ENCODE measurements at regions not wholly inside any gene's neighbourhood (a gene's known extent, or its start where the extent isn't known, plus 50 kb on each side); places are given as distances from the start of the nearest gene placed in this dataset.

- no peak for DNase-seq (ENCODE audit: low read depth in 1 of 2, low spot score in 2 of 2)
- H3K4me1 ChIP-seq (replicated peaks): no peaks in the 10 kb centered on the region
- no peak overlapping the region for H3K4me3 ChIP-seq
- H3K36me3 ChIP-seq: no peaks in the 10 kb centered on the region
- H3K27me3 ChIP-seq (replicated peaks): no peaks in the 10 kb centered on the region
- no peak overlapping the region for H3K27ac ChIP-seq
- no peaks in the 10 kb centered on the region for H3K9me3 ChIP-seq (replicated peaks)
Measured at GRCh38 chr20:8935878-8936277, 133.0 kb upstream of the PLCB4 start.

- Histone ChIP-seq H3K9me3 (replicated peaks) (no peaks in the 10 kb centered on the region), H3K4me1 (replicated peaks) (no peaks in the 10 kb centered on the region), H3K27me3 (replicated peaks) (no peaks in the 10 kb centered on the region), H3K27ac (no peak overlapping the region), H3K4me3 (no peak overlapping the region), H3K36me3 (no peaks in the 10 kb centered on the region)
- DNase-seq (ENCODE audit: low read depth in 1 of 2, low spot score in 2 of 2): no peak
Measured at GRCh38 chr20:8938532-8938931, 130.4 kb upstream of the PLCB4 start.

GRCh38 chr20:8940326-8940725 lies 128.6 kb upstream of the PLCB4 start:
- Histone ChIP-seq H3K27ac (no peak overlapping the region), H3K9me3 (replicated peaks) (no peaks in the 10 kb centered on the region), H3K36me3 (no peaks in the 10 kb centered on the region), H3K4me3 (no peak overlapping the region), H3K4me1 (replicated peaks) (no peaks in the 10 kb centered on the region), H3K27me3 (replicated peaks) (no peaks in the 10 kb centered on the region)
- no peak for DNase-seq (ENCODE audit: low read depth in 1 of 2, low spot score in 2 of 2)

- Histone ChIP-seq H3K27ac (no peak overlapping the region), H3K4me1 (replicated peaks) (no peaks in the 10 kb centered on the region), H3K4me3 (no peak overlapping the region), H3K36me3 (no peaks in the 10 kb centered on the region), H3K9me3 (replicated peaks) (no peaks in the 10 kb centered on the region), H3K27me3 (replicated peaks) (no peaks in the 10 kb centered on the region)
- no peak for DNase-seq (ENCODE audit: low read depth in 1 of 2, low spot score in 2 of 2)
Measured at GRCh38 chr20:8943631-8944030, 125.3 kb upstream of the PLCB4 start.

- Histone ChIP-seq H3K9me3 (replicated peaks) (no peaks in the 10 kb centered on the region), H3K36me3 (no peaks in the 10 kb centered on the region), H3K27me3 (replicated peaks) (no peaks in the 10 kb centered on the region), H3K27ac (no peak overlapping the region), H3K4me1 (replicated peaks) (no peaks in the 10 kb centered on the region), H3K4me3 (no peak overlapping the region)
- no peak for DNase-seq (ENCODE audit: low read depth in 1 of 2, low spot score in 2 of 2)
Measured at GRCh38 chr20:8946036-8946940, 122.6 kb upstream of the PLCB4 start.

GRCh38 chr20:8948442-8949020 lies 120.4 kb upstream of the PLCB4 start:
- no peaks in the 10 kb centered on the region for H3K27me3 ChIP-seq (replicated peaks)
- no peak for DNase-seq (ENCODE audit: low read depth in 1 of 2, low spot score in 2 of 2)
- no peaks in the 10 kb centered on the region for H3K4me1 ChIP-seq (replicated peaks)
- H3K27ac ChIP-seq: no peak overlapping the region
- H3K36me3 ChIP-seq: no peaks in the 10 kb centered on the region
- H3K4me3 ChIP-seq: no peak overlapping the region
- H3K9me3 ChIP-seq (replicated peaks): no peaks in the 10 kb centered on the region

GRCh38 chr20:8951164-8951563 lies 117.7 kb upstream of the PLCB4 start:
- H3K4me3 ChIP-seq: no peak overlapping the region
- no peaks in the 10 kb centered on the region for H3K4me1 ChIP-seq (replicated peaks)
- no peaks in the 10 kb centered on the region for H3K36me3 ChIP-seq
- H3K27ac ChIP-seq: no peak overlapping the region
- no peaks in the 10 kb centered on the region for H3K9me3 ChIP-seq (replicated peaks)
- no peaks in the 10 kb centered on the region for H3K27me3 ChIP-seq (replicated peaks)
- no peak for DNase-seq (ENCODE audit: low read depth in 1 of 2, low spot score in 2 of 2)

GRCh38 chr20:8952721-8953120 lies 116.2 kb upstream of the PLCB4 start:
- H3K27me3 ChIP-seq (replicated peaks): no peaks in the 10 kb centered on the region
- no peak overlapping the region for H3K27ac ChIP-seq
- H3K9me3 ChIP-seq (replicated peaks): no peaks in the 10 kb centered on the region
- DNase-seq (ENCODE audit: low read depth in 1 of 2, low spot score in 2 of 2): no peak
- H3K4me3 ChIP-seq: no peak overlapping the region
- no peaks in the 10 kb centered on the region for H3K4me1 ChIP-seq (replicated peaks)
- H3K36me3 ChIP-seq: no peaks in the 10 kb centered on the region

GRCh38 chr20:8953300-8953699 lies 115.6 kb upstream of the PLCB4 start:
- Histone ChIP-seq H3K27me3 (replicated peaks) (no peaks in the 10 kb centered on the region), H3K27ac (no peak overlapping the region), H3K4me3 (no peak overlapping the region), H3K36me3 (no peaks in the 10 kb centered on the region), H3K4me1 (replicated peaks) (no peaks in the 10 kb centered on the region), H3K9me3 (replicated peaks) (no peaks in the 10 kb centered on the region)
- DNase-seq (ENCODE audit: low read depth in 1 of 2, low spot score in 2 of 2): no peak

- no peaks in the 10 kb centered on the region for H3K27me3 ChIP-seq (replicated peaks)
- H3K9me3 ChIP-seq (replicated peaks): no peaks in the 10 kb centered on the region
Measured at GRCh38 chr20:8960241-8960640, 108.6 kb upstream of the PLCB4 start.

GRCh38 chr20:8963330-8963729 lies 105.6 kb upstream of the PLCB4 start:
- no peaks in the 10 kb centered on the region for H3K9me3 ChIP-seq (replicated peaks)

More at GRCh38 chr20:8960241-8960640, 108.6 kb upstream of the PLCB4 start:
- H3K36me3 ChIP-seq: no peaks in the 10 kb centered on the region
- no peak for DNase-seq (ENCODE audit: low read depth in 1 of 2, low spot score in 2 of 2)
- no peaks in the 10 kb centered on the region for H3K4me1 ChIP-seq (replicated peaks)
- no peak overlapping the region for H3K4me3 ChIP-seq
- no peak overlapping the region for H3K27ac ChIP-seq

GRCh38 chr20:8964959-8965562 lies 103.8 kb upstream of the PLCB4 start:
- DNase-seq (ENCODE audit: low read depth in 1 of 2, low spot score in 2 of 2): no peak
- no peak overlapping the region for H3K4me3 ChIP-seq
- no peaks in the 10 kb centered on the region for H3K4me1 ChIP-seq (replicated peaks)
- no peaks in the 10 kb centered on the region for H3K27me3 ChIP-seq (replicated peaks)
- H3K27ac ChIP-seq: no peak overlapping the region
- no peaks in the 10 kb centered on the region for H3K9me3 ChIP-seq (replicated peaks)
- no peaks in the 10 kb centered on the region for H3K36me3 ChIP-seq

More at GRCh38 chr20:8963330-8963729, 105.6 kb upstream of the PLCB4 start:
- Histone ChIP-seq H3K36me3 (no peaks in the 10 kb centered on the region), H3K27ac (no peak overlapping the region), H3K4me1 (replicated peaks) (no peaks in the 10 kb centered on the region), H3K4me3 (no peak overlapping the region), H3K27me3 (replicated peaks) (no peaks in the 10 kb centered on the region)
- DNase-seq (ENCODE audit: low read depth in 1 of 2, low spot score in 2 of 2): no peak

GRCh38 chr20:8967641-8968245 lies 101.1 kb upstream of the PLCB4 start:
- Histone ChIP-seq H3K36me3 (no peaks in the 10 kb centered on the region), H3K4me3 (no peak overlapping the region), H3K27ac (no peak overlapping the region), H3K4me1 (replicated peaks) (no peaks in the 10 kb centered on the region), H3K27me3 (replicated peaks) (no peaks in the 10 kb centered on the region), H3K9me3 (replicated peaks) (no peaks in the 10 kb centered on the region)
- no peak for DNase-seq (ENCODE audit: low read depth in 1 of 2, low spot score in 2 of 2)

- Histone ChIP-seq H3K9me3 (replicated peaks) (no peaks in the 10 kb centered on the region), H3K36me3 (no peaks in the 10 kb centered on the region), H3K4me3 (no peak overlapping the region), H3K27ac (no peak overlapping the region), H3K4me1 (replicated peaks) (no peaks in the 10 kb centered on the region), H3K27me3 (replicated peaks) (no peaks in the 10 kb centered on the region)
- DNase-seq (ENCODE audit: low read depth in 1 of 2, low spot score in 2 of 2): no peak
Measured at GRCh38 chr20:8969146-8969583, 99.7 kb upstream of the PLCB4 start.

All from SJSA1 (cell line).